ENCODE measurements at regions not wholly inside any gene's neighbourhood (a gene's known extent, or its start where the extent isn't known, plus 50 kb on each side); places are given as distances from the start of the nearest gene placed in this dataset.

GRCh38 chr6:56891754-56892153 lies 63.2 kb upstream of the BEND6 start:
- H2AFZ ChIP-seq (ENCODE audit: insufficient read depth, low read depth, low read length, poor library complexity, severe bottlenecking): no peak overlapping the region
- no peak overlapping the region for H3K27ac Mint-ChIP-seq
- DNase-seq: no peak
- H3K4me1 Mint-ChIP-seq: peaks cover 6% of the 10 kb centered on the region
- no peaks in the 10 kb centered on the region for H3K27me3 ChIP-seq (ENCODE audit: control insufficient read depth in 2 of 2, insufficient read depth in 2 of 2, low read length in 2 of 2)
- no peaks in the 10 kb centered on the region for H3K9me3 ChIP-seq (replicated peaks in 1 of 2; ENCODE audit: control insufficient read depth in 1 of 2, insufficient read depth in 1 of 2, low read length in 2 of 2)
- H3K4me3 ChIP-seq (replicated peaks in 1 of 3; ENCODE audit: low read depth in 2 of 3, low read length in 3 of 3): no peak overlapping the region
- H3K4me2 ChIP-seq (replicated peaks; ENCODE audit: extremely low read depth, low read length, poor library complexity, severe bottlenecking): no peak overlapping the region
- no peaks in the 10 kb centered on the region for H4K20me1 ChIP-seq (ENCODE audit: insufficient read depth, low read length)
- no peak overlapping the region for H3K4me3 Mint-ChIP-seq
- H3K9ac ChIP-seq (ENCODE audit: insufficient read depth, low read length, poor library complexity, severe bottlenecking): no peak overlapping the region
- intact Hi-C loops (cut with micrococcal nuclease): no loop called here
- peaks cover 0 to 2% (median 0%) of the 10 kb centered on the region in 7 donors for H3K9me3 Mint-ChIP-seq
- no peaks in the 10 kb centered on the region for H3K36me3 ChIP-seq (replicated peaks in 1 of 2; ENCODE audit: control insufficient read depth in 1 of 2, insufficient read depth in 2 of 2, low read length in 2 of 2)
- H3K27me3 Mint-ChIP-seq (ENCODE audit: low read depth in 3 of 3): peaks cover 0 to 2% (median 0%) of the 10 kb centered on the region in 3 donors
- H3K4me1 ChIP-seq (ENCODE audit: control insufficient read depth in 1 of 2, insufficient read depth in 2 of 2, low read length in 2 of 2): peaks cover 4 to 7% of the 10 kb centered on the region in 2 donors
- H3K79me2 ChIP-seq (ENCODE audit: insufficient read depth, low read length): no peaks in the 10 kb centered on the region
- H3K36me3 Mint-ChIP-seq: no peaks in the 10 kb centered on the region
- H3K27ac ChIP-seq (ENCODE audit: low read depth in 1 of 2, low read length in 2 of 2): no peak overlapping the region
- 100% methylated on average over 2 of the region's 2 CpGs for WGBS (ENCODE audit: insufficient coverage)
- TF ChIP-seq CTCF (IDR thresholded peaks at IDR 0.05): no peak

GRCh38 chr6:56890683-56891429 lies 64.1 kb upstream of the BEND6 start:
- Mint-ChIP-seq H3K27ac (peak overlapping the region in 3 of 7 donors; percentile 13 to 79 (median 40)), H3K9me3 (no peaks in the 10 kb centered on the region), H3K4me3 (no peak overlapping the region), H3K27me3 (ENCODE audit: low read depth in 3 of 3) (peaks cover 0 to 2% (median 0%) of the 10 kb centered on the region in 3 donors), H3K4me1 (peaks cover 6% of the 10 kb centered on the region), H3K36me3 (no peaks in the 10 kb centered on the region)
- Histone ChIP-seq H3K4me1 (ENCODE audit: control insufficient read depth in 1 of 2, insufficient read depth in 2 of 2, low read length in 2 of 2) (peaks cover 4 to 7% of the 10 kb centered on the region in 2 donors), H3K9ac (ENCODE audit: insufficient read depth, low read length, poor library complexity, severe bottlenecking) (no peak overlapping the region), H3K36me3 (replicated peaks in 1 of 2; ENCODE audit: control insufficient read depth in 1 of 2, insufficient read depth in 2 of 2, low read length in 2 of 2) (no peaks in the 10 kb centered on the region), H4K20me1 (ENCODE audit: insufficient read depth, low read length) (no peaks in the 10 kb centered on the region), H3K27me3 (ENCODE audit: control insufficient read depth in 2 of 2, insufficient read depth in 2 of 2, low read length in 2 of 2) (no peaks in the 10 kb centered on the region), H3K9me3 (replicated peaks in 1 of 2; ENCODE audit: control insufficient read depth in 1 of 2, insufficient read depth in 1 of 2, low read length in 2 of 2) (no peaks in the 10 kb centered on the region), H3K79me2 (ENCODE audit: insufficient read depth, low read length) (no peaks in the 10 kb centered on the region), H3K27ac (ENCODE audit: low read depth in 1 of 2, low read length in 2 of 2) (peak overlapping the region in 1 of 2 donors; percentile 27), H3K4me3 (replicated peaks in 1 of 3; ENCODE audit: low read depth in 2 of 3, low read length in 3 of 3) (no peak overlapping the region), H2AFZ (ENCODE audit: insufficient read depth, low read depth, low read length, poor library complexity, severe bottlenecking) (no peak overlapping the region), H3K4me2 (replicated peaks; ENCODE audit: extremely low read depth, low read length, poor library complexity, severe bottlenecking) (no peak overlapping the region)
- DNase-seq: peak; percentile 52 to 74 (median 67)
- no peak for TF ChIP-seq CTCF (IDR thresholded peaks at IDR 0.05)
- 76% methylated on average over 7 of the region's 8 CpGs for WGBS (ENCODE audit: insufficient coverage)
- intact Hi-C loops (cut with micrococcal nuclease): no loop called here
